Activated naive CD4-positive, alpha-beta T cell treated with anti-CD3 and anti-CD28 coated beads, Interleukin-2, amount 10 ng/mL, durations not matched to agents 7 days and 5 days (primary cell): ENCODE measurements at regions not wholly inside any gene's neighbourhood (a gene's known extent, or its start where the extent isn't known, plus 50 kb on each side); places are given as distances from the start of the nearest gene placed in this dataset.

Experiments
- CTCF ChIA-PET: fragments of 350-600 bp; sonication (Branson Sonifier 250); formaldehyde crosslinking; loops from one replicate; lab custom pipeline; 2021; ENCODE audit warnings: antibody characterized with exemption; lab: Charles Lee
- DNase-seq: peaks from one replicate; pipeline ENCODE4 v3.0.0-alpha.2; 2020
- H3K27ac Mint-ChIP-seq: one replicate; pipeline ENCODE4 v1.8.0; 2021; ENCODE audit warnings: mild to moderate bottlenecking, moderate library complexity, mixed read lengths
- H3K27me3 Mint-ChIP-seq: one replicate; pipeline ENCODE4 v1.8.0; 2021; ENCODE audit warnings: mild to moderate bottlenecking, mixed read lengths
- H3K36me3 Mint-ChIP-seq: one replicate; pipeline ENCODE4 v1.8.0; 2021; ENCODE audit warnings: mixed read lengths
- H3K4me1 Mint-ChIP-seq: one replicate; pipeline ENCODE4 v1.8.0; 2021; ENCODE audit warnings: mixed read lengths
- H3K4me3 Mint-ChIP-seq: one replicate; pipeline ENCODE4 v1.8.0; 2021; ENCODE audit warnings: mild to moderate bottlenecking, moderate library complexity, mixed read lengths
- H3K9me3 Mint-ChIP-seq: one replicate; pipeline ENCODE4 v1.8.0; 2021; ENCODE audit warnings: mixed read lengths

DNA sequence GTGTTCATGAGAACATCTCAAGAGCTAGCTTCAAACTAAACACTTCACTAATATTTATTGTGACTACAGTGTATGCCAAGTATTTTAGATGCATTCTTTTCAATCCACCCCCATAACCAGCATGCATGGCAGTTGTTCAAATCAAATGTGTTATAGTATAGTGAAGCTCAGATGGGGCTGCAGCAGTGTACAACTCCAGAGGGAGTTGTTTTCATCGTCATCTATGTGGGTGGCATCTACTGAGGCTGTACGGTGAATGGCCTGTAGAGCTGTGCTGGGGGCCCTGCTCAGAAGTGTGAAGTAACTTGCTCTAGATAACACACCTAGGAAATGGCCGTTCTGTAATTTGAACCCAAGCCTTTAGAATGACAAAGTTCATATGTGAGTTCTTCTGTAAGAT is 71.8 kb upstream of the LRATD1 start:
- no peak for DNase-seq
- Mint-ChIP-seq H3K4me3 (no peak overlapping the region), H3K36me3 (no peaks in the 10 kb centered on the region), H3K4me1 (no peaks in the 10 kb centered on the region), H3K9me3 (no peaks in the 10 kb centered on the region), H3K27ac (no peak overlapping the region), H3K27me3 (no peaks in the 10 kb centered on the region)
- CTCF ChIA-PET, result no interaction called here

- Mint-ChIP-seq H3K9me3 (no peaks in the 10 kb centered on the region), H3K27me3 (no peaks in the 10 kb centered on the region), H3K4me1 (no peaks in the 10 kb centered on the region), H3K27ac (no peak overlapping the region), H3K36me3 (no peaks in the 10 kb centered on the region), H3K4me3 (no peak overlapping the region)
- CTCF ChIA-PET, result no interaction called here
- no peak for DNase-seq
Observed at GRCh38 chr2:14563324-14563723, 69.2 kb upstream of the LRATD1 start.

DNA sequence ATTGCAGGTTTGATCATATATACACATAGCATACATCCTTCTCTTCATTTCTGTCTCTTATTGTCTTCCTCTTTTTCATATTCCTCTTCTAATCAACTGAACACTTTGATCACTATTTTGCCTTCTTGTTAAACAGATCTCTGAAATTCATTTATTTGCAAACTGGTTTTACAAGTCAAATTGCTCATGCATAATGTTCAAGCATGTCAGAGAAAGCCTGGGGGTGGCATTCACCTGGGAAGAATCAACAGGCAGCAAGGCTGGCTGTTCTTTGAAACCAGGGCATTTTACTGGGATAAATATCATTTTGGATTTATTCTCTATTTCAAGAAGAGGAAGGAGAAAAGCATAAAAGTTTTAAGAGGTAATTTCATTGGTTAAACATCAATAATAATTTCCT is 66.9 kb upstream of the LRATD1 start:
- H3K4me3 Mint-ChIP-seq, result no peak overlapping the region
- no peaks in the 10 kb centered on the region for H3K9me3 Mint-ChIP-seq
- no peaks in the 10 kb centered on the region for H3K36me3 Mint-ChIP-seq
- no peak overlapping the region for H3K27ac Mint-ChIP-seq
- H3K27me3 Mint-ChIP-seq, result no peaks in the 10 kb centered on the region
- no peaks in the 10 kb centered on the region for H3K4me1 Mint-ChIP-seq
- CTCF ChIA-PET, result no interaction called here
- no peak for DNase-seq

DNA sequence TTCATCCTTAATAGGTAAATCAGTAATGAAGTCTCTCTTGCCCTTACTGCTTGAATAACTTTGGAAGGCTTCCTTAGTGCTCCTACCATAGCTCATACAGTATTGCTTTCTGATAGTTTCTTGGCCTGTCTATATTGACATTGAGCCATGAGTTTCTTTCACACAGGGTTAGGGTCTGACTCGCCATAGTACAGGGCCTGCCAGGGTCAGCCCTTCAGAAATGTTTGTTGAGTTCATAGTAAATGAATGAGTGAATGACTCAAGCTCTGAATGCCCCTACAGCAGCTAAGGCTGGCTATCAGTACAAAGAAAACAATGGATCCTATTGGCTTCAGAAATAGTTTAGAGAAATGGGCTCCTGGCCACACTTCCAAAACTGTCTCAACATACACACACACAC is 65.0 kb upstream of the LRATD1 start:
- no peak for DNase-seq
- H3K9me3 Mint-ChIP-seq, result no peaks in the 10 kb centered on the region
- H3K27ac Mint-ChIP-seq, result no peak overlapping the region
- no peaks in the 10 kb centered on the region for H3K36me3 Mint-ChIP-seq
- no peak overlapping the region for H3K4me3 Mint-ChIP-seq
- CTCF ChIA-PET, result no interaction called here
- H3K4me1 Mint-ChIP-seq, result no peaks in the 10 kb centered on the region
- H3K27me3 Mint-ChIP-seq, result no peaks in the 10 kb centered on the region

GRCh38 chr2:14569294-14569693 is 63.2 kb upstream of the LRATD1 start:
- H3K9me3 Mint-ChIP-seq, result no peaks in the 10 kb centered on the region
- no peak for DNase-seq
- H3K27me3 Mint-ChIP-seq, result no peaks in the 10 kb centered on the region
- no peaks in the 10 kb centered on the region for H3K36me3 Mint-ChIP-seq
- H3K4me3 Mint-ChIP-seq, result no peak overlapping the region
- H3K27ac Mint-ChIP-seq, result no peak overlapping the region
- CTCF ChIA-PET, result no interaction called here
- H3K4me1 Mint-ChIP-seq, result no peaks in the 10 kb centered on the region

DNA sequence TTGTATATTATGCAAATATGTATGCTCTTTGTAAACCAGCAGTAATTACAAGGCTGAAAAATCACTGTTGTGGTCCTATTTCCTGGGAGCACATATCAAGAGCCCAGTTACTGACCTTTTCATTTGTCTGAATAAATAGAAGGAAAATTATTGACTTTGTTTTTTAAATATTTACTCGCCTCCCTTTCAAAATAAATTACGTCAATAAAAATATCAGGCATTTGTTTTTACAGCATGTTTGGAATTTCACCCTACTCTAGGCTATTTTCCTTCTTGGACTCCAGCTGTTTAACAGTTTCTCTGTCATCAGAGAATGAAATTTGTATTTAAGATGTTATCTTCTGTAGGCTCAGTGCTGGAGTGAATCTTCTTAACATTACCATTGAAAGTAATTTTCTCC is 59.9 kb upstream of the LRATD1 start:
- H3K4me1 Mint-ChIP-seq, result no peaks in the 10 kb centered on the region
- H3K9me3 Mint-ChIP-seq, result no peaks in the 10 kb centered on the region
- no peak for DNase-seq
- H3K27me3 Mint-ChIP-seq, result no peaks in the 10 kb centered on the region
- CTCF ChIA-PET, result no interaction called here
- no peak overlapping the region for H3K4me3 Mint-ChIP-seq
- H3K36me3 Mint-ChIP-seq, result no peaks in the 10 kb centered on the region
- no peak overlapping the region for H3K27ac Mint-ChIP-seq

- CTCF ChIA-PET, result no interaction called here
- Mint-ChIP-seq H3K4me3 (no peak overlapping the region), H3K4me1 (no peaks in the 10 kb centered on the region), H3K36me3 (no peaks in the 10 kb centered on the region), H3K27ac (no peak overlapping the region), H3K27me3 (no peaks in the 10 kb centered on the region), H3K9me3 (no peaks in the 10 kb centered on the region)
- DNase-seq, result no peak
Observed at GRCh38 chr2:14577843-14578242, 54.7 kb upstream of the LRATD1 start.
